Prostate gland (tissue), 2 donors: ENCODE measurements at regions not wholly inside any gene's neighbourhood (a gene's known extent, or its start where the extent isn't known, plus 50 kb on each side); places are given as distances from the start of the nearest gene placed in this dataset.

ENCODE experiments used
- CTCF ChIP-seq, 4 experiments: fragments of 200-600 bp in 2 of 4; fragments of 450-650 bp in 2 of 4; sonication (generic) in 2 of 4; IDR thresholded peaks; 1 replicate in 3 of 4; 2 replicates in 1 of 4; pipeline ENCODE4 v1.5.1; 2016 to 2019; ENCODE audit warnings: antibody characterized with exemption in 4 of 4, mild to moderate bottlenecking in 2 of 4, moderate library complexity in 2 of 4
- POLR2A ChIP-seq: fragments of 450-650 bp; IDR thresholded peaks from one replicate; pipeline ENCODE4 v1.6.1; 2016; ENCODE audit warnings: antibody characterized with exemption, mild to moderate bottlenecking
- POLR2AphosphoS5 ChIP-seq: sonication (generic); formaldehyde crosslinking; IDR thresholded peaks from one replicate; pipeline ENCODE4 v1.6.1; 2017; ENCODE audit warnings: antibody characterized with exemption

DNA sequence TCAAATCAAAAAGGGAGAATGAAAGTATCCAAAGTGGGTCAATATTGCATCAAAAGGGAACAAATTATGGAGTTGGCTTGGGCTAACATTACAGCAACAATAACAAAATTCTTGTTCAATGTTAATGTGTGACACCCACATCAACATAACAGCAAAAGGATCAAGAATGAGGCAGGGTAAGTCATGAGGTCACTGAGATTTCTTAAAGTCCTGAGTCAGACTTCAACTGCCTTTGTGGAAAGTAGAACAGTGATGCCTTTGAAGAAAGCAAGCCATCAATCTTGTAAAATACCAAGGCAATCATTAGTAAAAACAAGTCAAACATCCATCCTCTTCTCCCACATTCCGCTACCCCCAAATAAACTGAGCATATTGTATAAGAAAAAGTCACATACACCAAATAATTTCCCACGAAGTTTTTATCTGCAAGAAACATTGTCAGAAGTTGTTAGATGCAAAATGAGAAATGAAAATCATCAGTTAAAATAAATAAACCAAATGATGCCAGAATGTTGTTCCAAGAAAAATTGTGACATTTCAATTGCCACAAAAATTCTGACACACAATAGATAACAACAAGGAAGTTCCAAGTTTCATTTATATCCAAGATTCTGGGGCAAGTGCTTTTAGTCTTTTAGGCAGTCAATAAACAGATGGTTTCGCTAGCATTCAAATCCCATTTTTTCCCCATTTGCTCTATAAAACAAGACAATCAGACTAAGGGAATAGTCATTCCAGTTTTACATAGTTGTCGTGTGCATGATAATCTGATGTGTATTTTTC, 216.1 kb upstream of the SETBP1 start:
- TF ChIP-seq CTCF (IDR thresholded peaks at IDR 0.05): no peak
- TF ChIP-seq POLR2A: no peak
- TF ChIP-seq POLR2AphosphoS5: no peak
